OCI-LY7 (cell line): ENCODE measurements at regions not wholly inside any gene's neighbourhood (a gene's known extent, or its start where the extent isn't known, plus 50 kb on each side); places are given as distances from the start of the nearest gene placed in this dataset.
"Not testable (repeated sequence)": the region's sequence is repeated elsewhere in the genome, so short reads cannot be mapped to it uniquely, and the experiment has no call there.

Source experiments
- BruUV-seq: library from RNA; stranded (reverse); fragments of 400-500 nt; replicated peaks from 2 replicates; lab custom pipeline; 2021; lab: Mats Ljungman, UMichigan
- CTCF ChIA-PET: fragments of 300-600 bp; sonication (Branson Sonifier 250); formaldehyde crosslinking; loops from one replicate; lab custom pipeline; 2022; ENCODE audit warnings: antibody characterized with exemption; ENCODE audit not compliant: unreplicated experiment; lab: Charles Lee
- POLR2A ChIA-PET: fragments of 300-600 bp; sonication (Branson Sonifier 250); formaldehyde crosslinking; loops from one replicate; lab custom pipeline; 2022; ENCODE audit warnings: antibody characterized with exemption; lab: Charles Lee
- DNase-seq: peaks from one replicate; pipeline ENCODE4 v3.0.0-alpha.2; 2015; ENCODE audit warnings: low spot score
- H2AFZ ChIP-seq: fragments of 200-600 bp; sonication (generic), shearing (Covaris generic); 2 replicates; pipeline ENCODE4 v1.6.1; 2014; ENCODE audit warnings: mild to moderate bottlenecking, antibody characterized with exemption, low read length, moderate library complexity
- H3K27ac ChIP-seq: fragments of 200-600 bp; sonication (generic); 2 replicates; pipeline ENCODE4 v1.5.1; 2014; ENCODE audit warnings: mixed run types, low read depth, mild to moderate bottlenecking, moderate library complexity, low read length, inconsistent platforms; ENCODE audit not compliant: poor library complexity, severe bottlenecking
- H3K36me3 ChIP-seq: fragments of 200-600 bp; sonication (generic); 2 replicates; pipeline ENCODE4 v1.6.1; 2014; ENCODE audit warnings: mild to moderate bottlenecking, antibody characterized with exemption, low read length, moderate library complexity, mixed read lengths; ENCODE audit not compliant: insufficient read depth
- H3K4me1 ChIP-seq: fragments of 200-600 bp; sonication (generic); 2 replicates; pipeline ENCODE4 v1.5.1; 2014; ENCODE audit warnings: mild to moderate bottlenecking, low read length; ENCODE audit not compliant: insufficient read depth, poor library complexity, severe bottlenecking
- H3K4me2 ChIP-seq: fragments of 200-600 bp; sonication (generic); 2 replicates; pipeline ENCODE4 v1.6.1; 2014; ENCODE audit warnings: mild to moderate bottlenecking, low read length
- H3K4me3 ChIP-seq: fragments of 200-600 bp; sonication (generic); 2 replicates; pipeline ENCODE4 v1.5.1; 2014; ENCODE audit warnings: mild to moderate bottlenecking, low read depth, low read length; ENCODE audit not compliant: poor library complexity, severe bottlenecking
- H3K79me2 ChIP-seq: fragments of 200-600 bp; sonication (generic); 2 replicates; pipeline ENCODE4 v1.6.1; 2016; ENCODE audit warnings: low read depth, mild to moderate bottlenecking, low read length, moderate library complexity, mixed read lengths; ENCODE audit not compliant: insufficient read depth
- H3K9me2 ChIP-seq: fragments of 200-600 bp; sonication (generic); 2 replicates; pipeline ENCODE4 v1.6.1; 2016; ENCODE audit warnings: mild to moderate bottlenecking, low read length, mixed read lengths; ENCODE audit not compliant: insufficient read depth
- H3K9me3 ChIP-seq: fragments of 200-600 bp; sonication (generic); 2 replicates; pipeline ENCODE4 v1.6.1; 2014; ENCODE audit warnings: mild to moderate bottlenecking, mixed run types, low read length, mixed read lengths
- H4K20me1 ChIP-seq: fragments of 200-600 bp; sonication (generic); 2 replicates; pipeline ENCODE4 v1.6.1; 2014; ENCODE audit warnings: mild to moderate bottlenecking, antibody characterized with exemption, low read length, moderate library complexity, mixed read lengths; ENCODE audit not compliant: insufficient read depth
- EZH2phosphoT487 ChIP-seq: fragments of 200-600 bp; sonication (generic); IDR thresholded peaks from 2 replicates; pipeline ENCODE4 v1.6.1; 2018; ENCODE audit warnings: low read depth, borderline replicate concordance, mild to moderate bottlenecking, mixed run types, antibody characterized with exemption, low read length, moderate library complexity, mixed read lengths
- intact Hi-C: fragments of 100-400 bp; cut with micrococcal nuclease; formaldehyde crosslinking; loops from one replicate; pipeline ENCODE4 v1.10.0; 2022; ENCODE audit not compliant: unreplicated experiment
- TF ChIP-seq, protein P1 (sequence below): fragments of 200-600 bp; sonication (generic); conservative IDR thresholded peaks from 2 replicates; pipeline ENCODE4 v1.5.1; 2014; ENCODE audit warnings: mild to moderate bottlenecking, antibody characterized with exemption, low read length, moderate library complexity, mixed read lengths

DNA sequence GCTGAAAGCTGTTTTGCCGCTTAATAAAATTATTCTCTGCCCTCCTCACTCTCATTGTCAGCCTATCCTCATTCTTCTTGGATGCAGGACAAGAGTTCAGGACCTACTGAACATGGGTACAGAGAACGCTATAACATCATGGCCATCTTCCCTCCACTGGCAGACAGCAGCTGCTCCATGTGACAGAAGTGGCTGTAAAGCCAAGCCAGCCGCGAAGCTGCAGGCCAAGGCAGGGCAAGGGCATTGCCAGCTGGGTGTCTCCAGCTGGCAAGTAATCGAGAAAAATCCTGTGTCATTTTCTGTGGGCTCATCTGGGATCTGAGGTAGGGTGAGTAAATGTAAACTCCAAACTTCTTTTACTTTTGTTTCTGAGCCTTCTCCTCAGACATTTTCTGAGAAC lies 84.8 kb downstream of the SLC25A46 start:
- Histone ChIP-seq H3K79me2 (no peaks in the 10 kb centered on the region), H3K4me3 (no peak overlapping the region), H4K20me1 (no peaks in the 10 kb centered on the region), H3K27ac (no peak overlapping the region), H3K9me3 (peaks cover under 1% of the 10 kb centered on the region; the same call in 1 of the 2 replicates), H3K36me3 (no peaks in the 10 kb centered on the region), H3K4me1 (no peaks in the 10 kb centered on the region), H2AFZ (no peak overlapping the region), H3K4me2 (no peak overlapping the region), H3K9me2 (no peaks in the 10 kb centered on the region)
- CTCF ChIA-PET = no interaction called here
- intact Hi-C loops = no loop called here
- no TSS peak for BruUV-seq
- TF ChIP-seq, protein P1, sequence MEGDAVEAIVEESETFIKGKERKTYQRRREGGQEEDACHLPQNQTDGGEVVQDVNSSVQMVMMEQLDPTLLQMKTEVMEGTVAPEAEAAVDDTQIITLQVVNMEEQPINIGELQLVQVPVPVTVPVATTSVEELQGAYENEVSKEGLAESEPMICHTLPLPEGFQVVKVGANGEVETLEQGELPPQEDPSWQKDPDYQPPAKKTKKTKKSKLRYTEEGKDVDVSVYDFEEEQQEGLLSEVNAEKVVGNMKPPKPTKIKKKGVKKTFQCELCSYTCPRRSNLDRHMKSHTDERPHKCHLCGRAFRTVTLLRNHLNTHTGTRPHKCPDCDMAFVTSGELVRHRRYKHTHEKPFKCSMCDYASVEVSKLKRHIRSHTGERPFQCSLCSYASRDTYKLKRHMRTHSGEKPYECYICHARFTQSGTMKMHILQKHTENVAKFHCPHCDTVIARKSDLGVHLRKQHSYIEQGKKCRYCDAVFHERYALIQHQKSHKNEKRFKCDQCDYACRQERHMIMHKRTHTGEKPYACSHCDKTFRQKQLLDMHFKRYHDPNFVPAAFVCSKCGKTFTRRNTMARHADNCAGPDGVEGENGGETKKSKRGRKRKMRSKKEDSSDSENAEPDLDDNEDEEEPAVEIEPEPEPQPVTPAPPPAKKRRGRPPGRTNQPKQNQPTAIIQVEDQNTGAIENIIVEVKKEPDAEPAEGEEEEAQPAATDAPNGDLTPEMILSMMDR = no peak
- no peak for TF ChIP-seq EZH2phosphoT487
- DNase-seq = no peak
- POLR2A ChIA-PET = no interaction called here

DNA sequence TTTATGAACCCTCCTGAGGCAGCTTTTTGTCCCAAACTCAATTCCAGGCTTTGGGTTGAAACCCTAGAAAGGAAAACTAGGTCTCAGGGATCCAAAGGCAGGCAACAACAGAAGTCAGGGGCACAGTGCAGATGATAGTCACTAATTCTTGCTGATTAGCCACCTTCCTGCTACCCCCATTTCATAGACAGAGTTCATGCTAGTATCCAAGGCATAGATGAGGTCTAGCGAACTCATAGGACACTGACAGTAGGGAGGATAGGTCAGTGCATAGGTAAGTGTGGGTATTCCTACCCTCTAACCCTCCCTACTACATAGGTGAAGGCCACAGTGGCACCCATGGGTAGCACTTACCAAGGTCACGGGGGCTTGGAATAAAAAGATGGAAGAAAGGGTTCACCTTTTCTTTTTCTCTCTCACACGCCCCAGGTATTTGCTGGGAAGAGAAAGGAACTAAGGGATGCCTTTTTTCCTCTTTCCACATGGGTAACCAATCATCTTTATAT lies 86.2 kb downstream of the SLC25A46 start:
- Histone ChIP-seq H3K79me2 (no peaks in the 10 kb centered on the region), H3K9me2 (no peaks in the 10 kb centered on the region), H3K4me3 (no peak overlapping the region), H3K4me2 (no peak overlapping the region), H2AFZ (no peak overlapping the region), H3K36me3 (no peaks in the 10 kb centered on the region), H4K20me1 (no peaks in the 10 kb centered on the region), H3K27ac (no peak overlapping the region), H3K9me3 (peaks cover 11% of the 10 kb centered on the region; the same call in 1 of the 2 replicates), H3K4me1 (no peaks in the 10 kb centered on the region)
- no peak for DNase-seq
- POLR2A ChIA-PET = no interaction called here
- TF ChIP-seq, protein P1 = no peak
- CTCF ChIA-PET = no interaction called here
- intact Hi-C loops = no loop called here
- no TSS peak for BruUV-seq

DNA sequence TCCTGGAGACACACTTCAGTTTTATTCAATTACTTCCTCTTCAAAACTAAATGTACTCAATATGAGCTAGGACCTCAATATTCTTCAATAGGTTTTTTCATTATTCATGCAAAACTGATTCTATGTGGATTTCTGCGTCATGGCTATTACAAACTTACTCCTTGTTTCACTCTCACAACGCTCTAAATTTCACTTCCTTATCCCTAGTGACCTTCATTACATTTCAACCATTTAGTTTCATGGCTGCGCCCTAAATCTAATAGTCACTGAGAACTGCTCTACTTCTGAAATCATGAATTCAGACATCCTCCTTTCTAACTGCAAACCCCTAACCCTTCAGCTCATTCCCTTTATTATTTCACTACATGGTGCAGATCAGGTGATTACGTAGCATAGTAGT lies 93.9 kb downstream of the SLC25A46 start:
- no peak overlapping the region for H2AFZ ChIP-seq
- DNase-seq = no peak
- ChIA-PET POLR2A (no interaction called here), CTCF (no interaction called here)
- H3K4me1 ChIP-seq = no peaks in the 10 kb centered on the region
- no peaks in the 10 kb centered on the region for H3K36me3 ChIP-seq
- no peaks in the 10 kb centered on the region for H3K79me2 ChIP-seq
- intact Hi-C loops = no loop called here
- no peak overlapping the region for H3K4me3 ChIP-seq
- H3K9me2 ChIP-seq = no peaks in the 10 kb centered on the region
- no peak for TF ChIP-seq EZH2phosphoT487
- TF ChIP-seq, protein P1 = no peak
- H3K4me2 ChIP-seq = no peak overlapping the region
- no TSS peak for BruUV-seq
- H3K27ac ChIP-seq = no peak overlapping the region
- no peaks in the 10 kb centered on the region for H4K20me1 ChIP-seq
- H3K9me3 ChIP-seq = peaks cover 11% of the 10 kb centered on the region; the same call in 1 of the 2 replicates

DNA sequence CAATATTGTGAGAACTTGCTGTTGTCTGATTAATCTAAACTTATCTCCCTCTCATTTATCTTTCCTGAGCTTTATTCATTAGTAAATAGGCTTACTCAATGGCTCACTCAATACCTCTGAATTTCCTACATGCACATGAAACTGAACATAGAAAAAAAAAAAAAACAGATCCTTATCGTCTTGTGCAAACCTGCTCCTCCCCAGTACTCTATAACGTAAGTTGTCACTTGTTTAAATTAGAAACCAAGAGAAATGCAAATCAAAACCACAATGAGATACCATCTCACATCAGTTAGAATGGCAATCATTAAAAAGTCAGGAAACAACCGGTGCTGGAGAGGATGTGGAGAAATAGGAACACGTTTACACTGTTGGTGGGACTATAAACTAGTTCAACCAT lies 96.1 kb downstream of the SLC25A46 start:
- H3K9me2 ChIP-seq, H3K36me3 ChIP-seq, intact Hi-C loops, DNase-seq, POLR2A ChIA-PET, H3K4me1 ChIP-seq, CTCF ChIA-PET, H3K9me3 ChIP-seq, H2AFZ ChIP-seq, H4K20me1 ChIP-seq, BruUV-seq, H3K27ac ChIP-seq, H3K79me2 ChIP-seq, H3K4me2 ChIP-seq, H3K4me3 ChIP-seq: not testable (repeated sequence)
